GM12865 (cell line): ENCODE measurements at regions not wholly inside any gene's neighbourhood (a gene's known extent, or its start where the extent isn't known, plus 50 kb on each side); places are given as distances from the start of the nearest gene placed in this dataset.
"Not testable (repeated sequence)": the region's sequence is repeated elsewhere in the genome, so short reads cannot be mapped to it uniquely, and the experiment has no call there.

Experiments
- DNase-seq: peaks from one replicate; pipeline ENCODE4 v3.0.0; 2010; ENCODE audit warnings: low read depth
- H3K4me3 ChIP-seq: 2 replicates; pipeline ENCODE4 v1.5.1; 2011; ENCODE audit warnings: mild to moderate bottlenecking, low read depth, low read length, control low read depth
- TF ChIP-seq, protein P1 (sequence below): IDR thresholded peaks from 2 replicates; pipeline ENCODE4 v1.5.1; 2011; ENCODE audit warnings: low read length, control low read depth, low read depth, inconsistent platforms; ENCODE audit not compliant: insufficient read depth; ENCODE audit errors: missing control alignments

DNA sequence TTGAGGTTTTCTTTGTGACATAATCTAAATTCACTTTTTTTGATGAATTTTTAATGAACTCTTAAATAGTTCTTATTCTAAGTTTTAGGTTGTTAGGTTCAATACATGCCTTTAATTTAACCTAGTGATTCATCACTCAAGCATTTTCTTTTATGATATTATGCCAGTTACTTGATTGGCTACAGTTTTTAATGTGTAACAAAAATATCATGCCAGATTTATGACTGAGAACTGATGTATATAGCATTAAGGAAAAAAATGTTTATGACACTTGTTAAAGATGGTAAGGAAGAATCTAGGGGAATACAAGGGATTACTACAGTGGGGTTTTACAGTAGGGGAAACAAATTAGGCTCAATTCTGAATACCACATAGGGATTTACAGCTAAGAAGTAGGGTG lies 103.1 kb downstream of the VGLL3 start:
- TF ChIP-seq, protein P1, sequence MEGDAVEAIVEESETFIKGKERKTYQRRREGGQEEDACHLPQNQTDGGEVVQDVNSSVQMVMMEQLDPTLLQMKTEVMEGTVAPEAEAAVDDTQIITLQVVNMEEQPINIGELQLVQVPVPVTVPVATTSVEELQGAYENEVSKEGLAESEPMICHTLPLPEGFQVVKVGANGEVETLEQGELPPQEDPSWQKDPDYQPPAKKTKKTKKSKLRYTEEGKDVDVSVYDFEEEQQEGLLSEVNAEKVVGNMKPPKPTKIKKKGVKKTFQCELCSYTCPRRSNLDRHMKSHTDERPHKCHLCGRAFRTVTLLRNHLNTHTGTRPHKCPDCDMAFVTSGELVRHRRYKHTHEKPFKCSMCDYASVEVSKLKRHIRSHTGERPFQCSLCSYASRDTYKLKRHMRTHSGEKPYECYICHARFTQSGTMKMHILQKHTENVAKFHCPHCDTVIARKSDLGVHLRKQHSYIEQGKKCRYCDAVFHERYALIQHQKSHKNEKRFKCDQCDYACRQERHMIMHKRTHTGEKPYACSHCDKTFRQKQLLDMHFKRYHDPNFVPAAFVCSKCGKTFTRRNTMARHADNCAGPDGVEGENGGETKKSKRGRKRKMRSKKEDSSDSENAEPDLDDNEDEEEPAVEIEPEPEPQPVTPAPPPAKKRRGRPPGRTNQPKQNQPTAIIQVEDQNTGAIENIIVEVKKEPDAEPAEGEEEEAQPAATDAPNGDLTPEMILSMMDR = no peak
- H3K4me3 ChIP-seq = no peak overlapping the region
- DNase-seq = no peak

DNA sequence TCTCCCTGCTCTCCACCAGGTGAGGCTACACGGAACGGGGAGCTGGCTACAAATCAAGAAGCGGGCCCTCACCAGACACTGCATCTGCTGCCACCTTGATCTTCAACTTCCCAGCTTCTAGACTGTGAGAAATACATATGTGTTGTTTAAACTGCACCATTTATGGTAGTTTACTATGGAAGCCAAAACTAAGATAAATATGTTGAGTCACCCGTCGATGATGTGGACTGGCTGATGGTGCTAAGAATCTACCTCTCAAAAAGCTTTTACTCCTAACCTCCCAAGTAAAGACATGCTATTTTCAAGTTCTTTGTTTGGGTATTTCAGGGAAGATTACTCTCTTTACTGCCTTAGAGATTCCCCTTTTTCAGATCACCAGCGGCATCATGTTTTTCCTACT lies 110.9 kb downstream of the VGLL3 start:
- TF ChIP-seq, protein P1 = no peak
- DNase-seq = no peak
- H3K4me3 ChIP-seq = no peak overlapping the region

DNA sequence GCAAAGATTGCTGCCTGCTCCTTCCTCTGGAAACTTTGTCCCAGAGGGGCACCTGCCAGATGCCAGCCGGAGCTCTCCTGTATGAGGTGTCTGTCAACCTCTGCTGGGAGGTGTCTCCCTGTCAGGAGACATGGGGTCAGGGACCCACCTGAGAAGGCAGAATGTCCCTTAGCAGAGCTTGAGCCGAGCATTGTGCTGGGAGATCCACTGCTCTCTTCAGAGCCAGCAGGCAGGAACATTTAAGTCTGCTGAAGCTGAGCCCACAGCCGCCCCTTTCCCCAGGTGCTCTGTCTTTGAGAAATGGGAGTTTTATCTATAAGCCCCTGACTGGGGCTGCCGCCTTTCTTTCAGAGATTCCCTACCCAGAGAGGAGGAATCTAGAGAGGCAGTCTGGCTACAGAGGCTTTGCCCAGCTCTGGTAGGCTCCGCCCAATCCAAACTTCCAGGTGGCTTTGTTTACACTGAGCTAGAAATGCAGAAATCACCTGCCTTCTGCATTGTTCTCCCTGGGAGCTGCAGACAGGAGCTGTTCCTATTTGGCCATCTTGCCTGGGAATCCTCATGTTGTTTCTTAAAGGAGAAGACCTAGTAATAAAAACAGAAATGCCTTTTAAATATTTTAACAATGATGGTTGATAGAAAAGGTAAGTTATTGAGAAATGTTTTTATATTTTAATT lies 114.3 kb downstream of the VGLL3 start:
- DNase-seq, H3K4me3 ChIP-seq: not testable (repeated sequence)

DNA sequence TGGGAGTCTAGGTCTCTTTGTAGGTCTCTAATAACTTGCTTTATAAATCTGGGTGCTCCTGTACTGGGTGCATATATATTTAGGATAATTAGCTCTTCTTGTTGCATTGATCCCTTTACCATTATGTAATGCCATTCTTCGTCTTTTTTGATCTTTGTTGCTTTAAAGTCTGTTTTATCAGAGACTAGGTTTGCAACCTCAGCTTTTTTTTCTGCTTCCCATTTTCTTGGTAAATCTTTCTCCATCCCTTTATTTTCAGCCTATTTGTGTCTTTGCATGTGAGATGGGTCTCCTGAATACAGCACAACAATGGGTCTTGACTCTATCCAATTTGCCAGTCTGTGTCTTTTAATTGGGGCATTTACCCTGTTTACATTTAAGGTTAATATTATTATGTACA lies 116.2 kb downstream of the VGLL3 start:
- DNase-seq, H3K4me3 ChIP-seq: not testable (repeated sequence)

DNA sequence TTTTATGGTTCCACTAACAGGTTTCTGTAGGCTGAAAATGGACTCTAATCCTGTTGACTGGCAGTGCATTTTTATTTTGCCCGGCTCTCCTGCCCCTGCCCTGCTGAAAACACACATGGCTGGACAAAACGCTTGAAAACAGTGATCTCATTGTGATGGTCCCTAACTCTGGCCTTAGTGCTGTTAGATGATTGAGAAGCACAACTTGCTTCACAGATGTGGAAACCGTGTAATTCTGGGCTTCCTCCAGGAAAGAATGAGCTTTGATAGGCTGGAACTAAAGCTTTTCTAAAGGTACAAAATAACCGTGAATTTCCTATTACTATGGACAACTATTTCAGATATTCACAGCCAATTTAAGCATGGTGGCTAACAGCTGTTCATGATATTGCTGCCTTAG lies 121.4 kb downstream of the VGLL3 start:
- no peak for DNase-seq
- TF ChIP-seq, protein P1 = no peak
- no peak overlapping the region for H3K4me3 ChIP-seq

DNA sequence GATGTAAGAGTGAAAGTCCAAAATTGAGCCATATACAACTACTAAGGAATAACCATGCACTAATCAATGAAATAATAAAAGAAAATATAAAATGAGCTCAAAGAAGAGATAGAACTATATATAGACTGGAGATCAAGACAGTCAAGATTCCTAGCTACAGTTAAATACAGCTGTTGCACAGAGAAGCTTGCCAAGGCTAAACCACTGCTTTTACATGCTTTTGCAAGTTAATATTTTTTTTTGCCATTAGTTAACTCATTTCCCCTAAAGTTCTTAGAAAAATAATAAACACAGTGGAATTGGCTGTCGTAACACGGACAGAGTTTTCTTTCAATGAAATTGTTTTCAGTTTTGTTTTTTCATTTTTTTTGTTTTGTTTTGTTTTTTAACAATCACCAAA lies 123.0 kb downstream of the VGLL3 start:
- TF ChIP-seq, protein P1 = no peak
- H3K4me3 ChIP-seq = no peak overlapping the region
- DNase-seq = no peak

DNA sequence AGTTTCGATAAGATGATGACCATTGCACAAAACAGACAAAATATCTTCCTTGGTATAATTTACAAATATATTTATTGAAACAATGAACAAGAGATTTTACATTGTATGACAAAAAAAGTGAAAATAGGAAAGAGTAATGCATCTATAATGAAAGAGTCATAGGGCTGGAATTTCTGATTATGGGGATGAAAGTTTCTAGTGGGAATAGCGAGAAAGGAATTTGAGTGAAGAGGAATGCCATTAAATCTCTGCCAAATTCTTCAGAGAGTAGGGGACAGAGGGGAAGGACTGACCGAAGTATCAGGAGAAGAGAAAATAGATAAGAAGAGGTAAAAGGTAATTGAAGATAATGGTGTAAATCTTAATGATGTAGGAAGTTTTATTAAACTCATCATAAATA lies 125.4 kb downstream of the VGLL3 start:
- DNase-seq = no peak
- TF ChIP-seq, protein P1 = no peak
- no peak overlapping the region for H3K4me3 ChIP-seq

DNA sequence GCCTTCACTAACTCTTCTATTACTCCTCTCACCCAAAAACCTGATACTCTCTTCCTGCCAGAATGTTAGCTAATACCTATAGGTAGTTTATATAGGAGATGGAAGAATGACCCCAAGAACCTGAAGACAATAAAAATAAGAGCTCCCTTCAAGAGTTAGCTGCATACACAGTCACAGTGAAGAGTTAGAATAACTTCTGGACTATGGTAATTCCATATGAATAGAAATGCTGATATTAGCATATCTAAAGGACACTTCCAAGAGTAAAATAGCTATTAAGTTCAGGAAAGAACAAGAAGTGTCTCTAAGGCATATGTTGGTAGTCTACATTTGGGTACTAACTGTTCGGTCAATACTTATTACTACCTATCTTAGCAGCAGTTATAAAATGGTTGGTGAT lies 134.2 kb downstream of the VGLL3 start:
- no peak for DNase-seq
- TF ChIP-seq, protein P1 = no peak
- no peak overlapping the region for H3K4me3 ChIP-seq
